Activated CD4-positive, alpha-beta T cell treated with anti-CD3 and anti-CD28 coated beads, Interleukin-2, Interleukin-4, amounts not matched to agents 100 ng/mL and 50 ng/mL, durations not matched to agents 16 hours and 8 hours (primary cell): ENCODE measurements at regions not wholly inside any gene's neighbourhood (a gene's known extent, or its start where the extent isn't known, plus 50 kb on each side); places are given as distances from the start of the nearest gene placed in this dataset.
A peak's percentile ranks its signal among the peaks of the same experiment; 100 is the strongest.
"Not testable (repeated sequence)": the region's sequence is repeated elsewhere in the genome, so short reads cannot be mapped to it uniquely, and the experiment has no call there.

Experiments
- DNase-seq: peaks from one replicate; pipeline ENCODE4 v3.0.0-alpha.2; 2020; ENCODE audit warnings: low spot score

DNA sequence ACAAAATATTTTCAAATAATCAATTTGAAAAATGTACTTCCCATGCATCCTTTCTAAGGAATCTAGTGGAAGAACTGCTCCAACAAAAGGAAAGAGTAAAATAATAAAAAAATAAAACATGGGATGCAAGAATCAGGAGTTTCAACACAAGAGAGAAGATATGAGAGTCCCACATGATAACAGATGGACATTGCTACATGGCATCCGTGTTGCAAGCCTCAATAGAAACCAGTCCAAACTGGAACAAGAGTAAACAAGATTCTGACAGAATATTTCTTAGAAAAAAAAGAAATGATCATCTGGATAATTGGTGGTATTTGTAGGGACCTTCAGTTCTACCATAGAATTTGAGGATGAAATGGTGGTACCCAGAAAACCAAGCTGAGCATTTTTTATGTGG is 186.8 kb downstream of the FRK start:
- DNase-seq: no peak

DNA sequence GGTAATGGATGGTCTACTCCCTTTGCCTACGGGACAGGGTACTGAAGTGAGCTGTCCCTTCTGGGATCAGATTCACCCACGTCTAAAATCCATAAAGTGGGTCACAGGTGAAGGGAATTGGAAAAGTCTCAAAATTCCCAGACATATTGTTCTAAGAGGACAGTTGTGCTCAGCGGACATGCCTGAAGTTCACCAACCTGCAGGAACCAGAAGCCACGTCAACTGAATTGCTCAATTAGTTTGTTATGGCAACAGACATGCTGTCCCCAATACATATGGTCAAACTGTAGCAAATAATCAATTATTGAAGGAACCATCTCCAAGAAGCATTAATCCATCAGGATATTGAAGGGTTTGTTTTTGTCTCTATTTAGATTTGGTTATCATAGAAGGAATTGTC is 190.2 kb downstream of the FRK start:
- no peak for DNase-seq

GRCh38 chr6:115865914-115866313 is 194.8 kb downstream of the FRK start:
- DNase-seq: no peak

- no peak for DNase-seq
These were observed 197.5 kb downstream of the FRK start for GRCh38 chr6:115863211-115863610.

- DNase-seq: not testable (repeated sequence)
These were observed 199.0 kb downstream of the FRK start for GRCh38 chr6:115861658-115862057.

GRCh38 chr6:115859577-115859976 is 201.1 kb downstream of the FRK start:
- not testable (repeated sequence) for DNase-seq

GRCh38 chr6:115854866-115855665 is 205.6 kb downstream of the FRK start:
- no peak for DNase-seq

DNA sequence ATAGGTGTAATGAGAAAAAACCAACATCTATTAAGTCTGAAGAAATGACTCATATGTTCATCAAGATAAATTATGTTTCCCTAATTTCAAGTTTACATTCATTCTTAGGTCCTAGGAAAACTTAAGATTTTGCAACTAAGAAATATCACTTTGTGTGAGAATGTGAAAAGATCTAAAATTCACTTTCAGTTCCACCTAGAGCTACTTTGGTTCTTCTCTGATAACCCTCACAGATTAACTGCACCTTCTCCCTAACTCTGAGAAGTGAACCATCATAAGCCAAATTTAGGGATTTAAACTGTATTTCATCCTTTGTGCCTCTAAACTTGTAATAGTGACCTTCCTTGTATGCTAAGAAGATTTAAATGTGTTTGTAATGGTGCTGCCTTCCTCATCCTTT is 213.0 kb downstream of the FRK start:
- DNase-seq: no peak

GRCh38 chr6:115843945-115844344 is 216.7 kb downstream of the FRK start:
- no peak for DNase-seq

DNA sequence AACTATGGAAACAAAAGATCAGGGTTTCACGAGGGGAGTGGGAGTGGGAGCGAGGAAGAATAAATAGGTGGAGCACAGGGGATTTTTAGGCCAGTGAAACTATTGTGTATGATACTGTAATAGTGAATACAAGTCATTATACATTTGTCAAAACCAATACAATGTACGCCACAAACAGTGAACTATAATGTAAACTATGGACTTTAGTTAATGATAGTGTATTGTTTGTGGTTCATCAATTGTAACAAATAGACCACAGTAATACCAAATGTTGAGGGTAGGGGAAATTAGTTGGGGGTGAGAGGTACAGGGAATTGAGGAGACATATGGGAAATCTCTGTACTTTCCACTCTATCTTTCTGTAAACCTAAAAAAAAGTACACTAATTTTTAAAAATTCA is 218.4 kb downstream of the FRK start:
- DNase-seq: no peak

DNA sequence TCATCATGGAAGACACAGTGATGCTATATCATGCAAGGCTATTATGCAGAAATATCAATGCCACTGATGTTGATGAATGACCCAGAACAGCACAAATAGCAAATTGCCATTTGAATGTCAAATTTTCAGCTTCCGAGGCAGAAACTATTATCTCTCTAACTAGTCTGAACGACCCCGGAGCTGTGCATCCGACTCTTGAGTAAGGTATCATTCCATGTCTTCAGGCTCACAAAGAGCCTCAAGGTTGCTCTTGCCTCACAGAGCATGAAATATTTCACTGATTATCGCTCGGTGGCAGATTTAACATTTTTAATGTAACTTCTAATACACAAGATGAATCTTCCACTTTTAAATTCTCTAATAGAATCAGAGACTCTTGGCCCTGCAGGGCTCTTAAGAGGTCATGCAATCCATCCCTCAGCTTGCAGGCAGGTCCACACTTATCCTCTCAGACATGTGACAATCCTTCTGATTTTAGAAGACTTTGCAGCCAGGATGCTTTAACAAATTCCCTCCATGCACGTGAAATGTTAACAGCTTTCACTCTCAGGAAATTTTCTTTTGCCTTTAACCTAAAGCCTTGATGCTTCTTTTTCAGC is 221.0 kb downstream of the FRK start:
- DNase-seq: no peak

GRCh38 chr6:115838763-115839401 is 221.8 kb downstream of the FRK start:
- DNase-seq: peak; percentile 1

- DNase-seq: no peak
These were observed 222.5 kb downstream of the FRK start for GRCh38 chr6:115838216-115838615.

DNA sequence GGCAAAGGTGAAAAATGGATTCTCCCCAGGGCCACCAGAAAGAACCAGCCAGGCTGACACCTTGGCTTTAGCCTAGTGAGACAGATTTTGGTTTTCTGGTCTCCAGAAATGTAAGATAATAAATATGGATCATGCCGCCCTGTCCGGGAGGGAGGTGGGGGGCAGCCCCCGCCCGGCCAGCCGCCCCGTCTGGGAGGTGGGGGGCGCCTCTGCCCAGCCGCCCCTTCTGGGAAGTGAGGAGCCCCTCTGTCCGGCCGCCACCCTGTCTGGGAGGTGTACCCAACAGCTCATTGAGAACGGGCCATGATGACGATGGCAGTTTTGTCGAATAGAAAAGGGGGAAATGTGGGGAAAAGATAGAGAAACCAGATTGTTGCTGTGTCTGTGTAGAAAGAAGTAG is 224.3 kb downstream of the FRK start:
- not testable (repeated sequence) for DNase-seq

DNA sequence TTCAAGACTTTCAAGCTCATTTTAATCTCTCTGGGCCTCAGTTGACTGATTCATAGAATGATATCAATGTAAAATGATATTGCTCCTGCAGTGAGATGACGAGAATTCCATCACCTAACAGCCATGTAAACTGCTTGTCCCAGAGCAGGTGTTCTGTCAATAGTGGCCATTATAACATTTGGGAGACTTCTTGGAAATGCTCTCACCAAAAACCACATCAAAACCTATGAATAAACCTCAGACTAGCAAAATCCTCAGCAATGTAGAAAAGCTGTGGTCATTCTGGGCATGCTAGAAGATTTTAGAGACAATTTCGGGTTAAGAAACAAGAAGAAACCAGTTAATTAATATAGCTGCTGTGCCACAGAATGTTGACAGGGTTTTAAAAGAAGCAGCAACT is 225.4 kb downstream of the FRK start:
- DNase-seq: no peak

- DNase-seq: not testable (repeated sequence)
These were observed 226.1 kb downstream of the FRK start for GRCh38 chr6:115834542-115834941.

GRCh38 chr6:115832786-115833185 is 227.9 kb downstream of the FRK start:
- no peak for DNase-seq

GRCh38 chr6:115832186-115832585 is 228.5 kb downstream of the FRK start:
- DNase-seq: no peak

DNA sequence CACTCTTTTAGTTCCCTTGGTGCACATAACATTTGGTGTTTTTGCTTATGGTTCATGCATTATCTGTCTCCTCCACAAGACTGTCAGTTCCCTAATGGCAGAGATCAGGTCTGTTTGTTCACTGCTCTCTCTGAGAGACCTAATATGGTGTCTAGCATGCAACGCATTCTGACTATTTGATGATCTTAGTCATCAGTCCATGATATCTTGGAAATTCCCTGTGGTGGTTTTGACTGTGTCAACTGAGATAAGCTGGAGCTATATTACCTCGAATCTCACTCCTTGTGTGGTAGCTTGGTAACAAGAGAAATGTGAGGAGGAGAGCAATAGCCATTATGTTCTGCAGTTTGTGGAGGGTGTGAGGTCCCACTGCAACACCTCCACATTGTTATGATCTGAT is 229.8 kb downstream of the FRK start:
- DNase-seq: no peak

GRCh38 chr6:115821798-115822197 is 238.9 kb downstream of the FRK start:
- DNase-seq: no peak

DNA sequence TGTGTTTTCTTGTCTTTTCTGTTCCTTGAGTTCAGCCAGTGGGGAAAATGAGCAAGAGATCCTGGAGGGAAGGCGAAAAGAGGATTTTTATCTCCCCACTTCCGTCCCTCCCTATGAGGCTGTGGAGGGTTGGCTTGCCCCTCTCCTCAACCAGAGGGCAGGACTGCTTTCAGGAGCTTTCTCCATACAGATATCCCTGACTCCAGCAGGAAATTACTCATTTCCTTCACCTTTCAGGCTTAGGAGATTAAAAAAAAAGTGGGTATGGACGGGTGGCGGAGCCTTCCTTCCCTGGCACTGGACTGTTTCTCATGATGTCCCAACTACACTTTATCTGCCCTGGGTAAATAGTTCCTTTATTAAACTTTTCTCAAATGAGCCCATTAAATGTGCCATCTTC is 241.2 kb downstream of the FRK start:
- DNase-seq: no peak

DNA sequence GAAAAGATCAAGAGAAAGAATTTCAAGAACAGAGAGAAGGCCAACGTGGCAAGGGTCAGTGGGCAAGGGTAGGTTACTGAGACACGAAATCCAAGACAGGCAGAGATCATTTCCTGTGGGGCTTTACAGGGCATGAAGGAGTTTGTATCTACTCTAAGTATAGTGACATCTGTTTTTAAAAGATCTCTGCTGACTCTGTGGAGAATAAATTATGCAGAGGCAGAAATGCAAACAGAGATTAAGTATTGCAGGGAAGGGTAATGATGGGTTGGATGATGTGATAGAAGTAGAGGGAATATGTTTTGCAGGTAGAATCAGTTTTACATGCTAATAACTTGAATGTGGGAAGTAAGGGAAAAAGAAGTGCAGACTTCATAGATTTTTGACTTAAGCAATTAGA is 243.5 kb downstream of the FRK start:
- no peak for DNase-seq

GRCh38 chr6:115814907-115815306 is 245.8 kb downstream of the FRK start:
- no peak for DNase-seq
